NB4 (cell line): ENCODE measurements at regions not wholly inside any gene's neighbourhood (a gene's known extent, or its start where the extent isn't known, plus 50 kb on each side); places are given as distances from the start of the nearest gene placed in this dataset.

Source experiments
- DNase-seq: peaks from one replicate; pipeline ENCODE4 v3.0.0; 2010; ENCODE audit warnings: low read depth
- H3K4me3 ChIP-seq: one replicate; pipeline ENCODE4 v1.5.1; 2011; ENCODE audit warnings: mild to moderate bottlenecking, low read depth, low read length, moderate library complexity
- MYC ChIP-seq: IDR thresholded peaks from 2 replicates; pipeline ENCODE4 v1.6.1; 2011; ENCODE audit warnings: low read depth, low read length
- POLR2A ChIP-seq: IDR thresholded peaks from 2 replicates; pipeline ENCODE4 v1.6.1; 2011; ENCODE audit warnings: mild to moderate bottlenecking; ENCODE audit not compliant: insufficient read length; ENCODE audit errors: extremely low read depth
- TF ChIP-seq, protein P1 (sequence below): IDR thresholded peaks from 2 replicates; pipeline ENCODE4 v1.6.1; 2011; ENCODE audit warnings: low read depth, low read length
- TF ChIP-seq, protein P2 (sequence below): IDR thresholded peaks from one replicate; pipeline ENCODE4 v1.5.1; 2012; ENCODE audit warnings: low read depth, low read length

DNA sequence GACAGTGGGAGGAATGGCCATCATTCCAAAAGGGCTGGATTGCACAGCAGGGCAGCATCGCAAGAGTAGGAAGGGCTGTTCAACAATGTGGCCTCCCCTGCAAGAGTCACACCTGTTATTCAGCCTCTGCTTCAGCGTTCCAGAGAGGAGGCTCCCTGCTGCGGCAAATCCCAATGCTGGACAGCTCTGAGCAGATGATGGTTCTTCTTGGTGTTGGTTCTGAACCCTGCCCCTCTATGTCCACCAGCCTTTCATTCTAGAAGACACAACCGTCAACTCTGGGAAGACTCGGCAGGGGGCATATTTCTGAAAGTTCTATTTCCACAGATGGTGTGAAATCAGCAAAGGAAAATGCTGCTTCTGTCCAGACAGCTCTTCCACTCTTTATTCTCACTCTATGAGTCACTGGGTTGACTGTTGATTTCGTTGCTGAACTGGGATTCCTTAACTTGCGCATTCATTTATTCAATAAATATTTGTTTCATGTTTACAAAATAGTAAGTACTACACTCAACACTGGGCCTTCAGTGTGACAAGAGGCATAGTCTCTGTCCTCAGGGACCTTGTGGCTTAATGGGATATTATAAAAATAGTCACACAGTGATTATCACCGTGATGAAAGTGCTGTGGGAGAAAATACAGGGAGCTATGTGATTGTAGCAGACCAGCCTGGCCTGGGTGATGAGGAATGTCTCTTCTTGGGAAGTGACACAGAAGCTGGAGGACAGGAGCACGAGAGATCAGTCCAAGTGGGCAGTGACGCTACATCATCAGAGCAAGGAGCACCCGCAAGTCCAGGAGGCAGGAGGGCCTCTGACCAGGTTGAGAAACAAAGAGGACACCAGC is 260.3 kb downstream of the SIPA1L2 start:
- TF ChIP-seq, protein P1, sequence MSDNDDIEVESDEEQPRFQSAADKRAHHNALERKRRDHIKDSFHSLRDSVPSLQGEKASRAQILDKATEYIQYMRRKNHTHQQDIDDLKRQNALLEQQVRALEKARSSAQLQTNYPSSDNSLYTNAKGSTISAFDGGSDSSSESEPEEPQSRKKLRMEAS: no peak
- TF ChIP-seq, protein P2, sequence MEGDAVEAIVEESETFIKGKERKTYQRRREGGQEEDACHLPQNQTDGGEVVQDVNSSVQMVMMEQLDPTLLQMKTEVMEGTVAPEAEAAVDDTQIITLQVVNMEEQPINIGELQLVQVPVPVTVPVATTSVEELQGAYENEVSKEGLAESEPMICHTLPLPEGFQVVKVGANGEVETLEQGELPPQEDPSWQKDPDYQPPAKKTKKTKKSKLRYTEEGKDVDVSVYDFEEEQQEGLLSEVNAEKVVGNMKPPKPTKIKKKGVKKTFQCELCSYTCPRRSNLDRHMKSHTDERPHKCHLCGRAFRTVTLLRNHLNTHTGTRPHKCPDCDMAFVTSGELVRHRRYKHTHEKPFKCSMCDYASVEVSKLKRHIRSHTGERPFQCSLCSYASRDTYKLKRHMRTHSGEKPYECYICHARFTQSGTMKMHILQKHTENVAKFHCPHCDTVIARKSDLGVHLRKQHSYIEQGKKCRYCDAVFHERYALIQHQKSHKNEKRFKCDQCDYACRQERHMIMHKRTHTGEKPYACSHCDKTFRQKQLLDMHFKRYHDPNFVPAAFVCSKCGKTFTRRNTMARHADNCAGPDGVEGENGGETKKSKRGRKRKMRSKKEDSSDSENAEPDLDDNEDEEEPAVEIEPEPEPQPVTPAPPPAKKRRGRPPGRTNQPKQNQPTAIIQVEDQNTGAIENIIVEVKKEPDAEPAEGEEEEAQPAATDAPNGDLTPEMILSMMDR: no peak
- TF ChIP-seq POLR2A (no peak), MYC (no peak)
- DNase-seq: no peak
- H3K4me3 ChIP-seq: no peak overlapping the region

- DNase-seq: no peak
- TF ChIP-seq, protein P1: no peak
- no peak for TF ChIP-seq POLR2A
- no peak for TF ChIP-seq MYC
- TF ChIP-seq, protein P2: no peak
Measured at GRCh38 chr1:232368821-232369321, 261.1 kb downstream of the SIPA1L2 start.

GRCh38 chr1:232367293-232367692 is 262.6 kb downstream of the SIPA1L2 start:
- DNase-seq: no peak
- H3K4me3 ChIP-seq: no peak overlapping the region
- TF ChIP-seq, protein P2: no peak
- TF ChIP-seq, protein P1: no peak
- no peak for TF ChIP-seq MYC
- TF ChIP-seq POLR2A: no peak

More at GRCh38 chr1:232368821-232369321, 261.1 kb downstream of the SIPA1L2 start:
- no peak overlapping the region for H3K4me3 ChIP-seq

DNA sequence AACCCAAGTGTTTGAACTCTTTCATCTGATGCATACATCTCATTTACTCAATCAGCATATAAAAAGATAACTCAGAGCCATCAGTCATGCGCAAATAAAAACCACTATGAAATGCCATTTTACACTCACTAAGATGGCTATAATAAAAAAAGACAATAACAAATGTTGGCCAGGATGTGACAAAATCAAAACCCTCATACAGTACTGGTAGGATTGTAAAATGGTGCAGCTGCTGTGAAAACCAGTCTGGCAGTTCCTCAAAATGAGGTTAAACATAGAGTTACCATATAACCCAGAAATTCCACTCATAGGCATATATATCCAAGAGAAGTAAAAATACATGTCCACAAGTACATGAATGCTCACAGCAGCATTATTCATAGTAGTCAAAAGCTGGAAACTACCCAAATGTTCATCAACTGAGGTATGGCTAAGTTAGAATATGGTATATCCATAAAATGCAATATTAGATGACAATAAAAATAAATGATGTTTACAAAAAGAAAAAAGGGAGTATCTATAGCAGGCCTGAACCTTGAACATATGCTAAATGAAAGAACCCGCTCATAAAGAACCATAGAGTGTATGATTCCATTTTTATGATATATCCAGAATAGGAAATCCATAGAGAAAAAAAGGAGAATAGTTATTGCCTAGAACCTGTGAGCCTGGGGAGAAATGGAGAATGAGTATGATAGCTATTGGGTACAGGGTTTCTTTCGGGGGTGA is 265.1 kb downstream of the SIPA1L2 start:
- TF ChIP-seq, protein P2: no peak
- TF ChIP-seq, protein P1: no peak
- TF ChIP-seq POLR2A: no peak
- no peak for TF ChIP-seq MYC
- H3K4me3 ChIP-seq: no peak overlapping the region
- DNase-seq: no peak

- no peak for TF ChIP-seq POLR2A
- no peak for TF ChIP-seq MYC
- TF ChIP-seq, protein P2: no peak
- TF ChIP-seq, protein P1: no peak
- DNase-seq: no peak
- H3K4me3 ChIP-seq: no peak overlapping the region
Measured at GRCh38 chr1:232363008-232363407, 266.9 kb downstream of the SIPA1L2 start.
